NCI-H82 treated with DMSO at 0.1 percent for 48 hours (cell line): ENCODE measurements at regions not wholly inside any gene's neighbourhood (a gene's known extent, or its start where the extent isn't known, plus 50 kb on each side); places are given as distances from the start of the nearest gene placed in this dataset.

Experiments used
- DNase-seq: peaks from one replicate; lab custom pipeline; 2025; ENCODE audit not compliant: unreplicated experiment; lab: John Stamatoyannopoulos, UW

- no peak for DNase-seq
Measured at GRCh38 chr1:202067188-202067974, 55.3 kb upstream of the GPR37L1 start.

DNA sequence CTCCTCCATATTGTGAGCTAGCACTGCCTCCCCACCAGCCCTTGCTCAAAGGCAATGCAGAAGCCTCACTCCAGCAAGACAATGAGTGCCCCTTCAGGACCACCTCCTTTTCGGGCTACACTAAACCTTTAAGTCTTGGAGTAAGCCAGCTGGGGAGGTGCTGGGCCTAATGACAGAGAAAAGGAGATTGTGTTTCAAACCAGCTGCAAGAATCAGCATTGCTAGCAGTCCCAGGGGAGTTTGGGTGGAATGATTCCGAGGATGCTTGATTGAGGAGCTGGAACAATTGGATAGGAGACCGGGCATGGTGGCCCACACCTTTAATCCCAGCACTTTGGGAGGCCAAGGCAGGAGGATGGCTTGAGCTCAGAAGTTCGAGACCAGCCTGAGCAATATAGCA, 54.1 kb upstream of the GPR37L1 start:
- DNase-seq = peak; percentile 83

GRCh38 chr1:202069662-202070061, 53.1 kb upstream of the GPR37L1 start:
- DNase-seq = no peak

GRCh38 chr1:202072211-202072765, 50.4 kb upstream of the GPR37L1 start:
- DNase-seq = no peak
